DMS 273 treated with DMSO at 0.1 percent for 48 hours (cell line): ENCODE measurements at regions not wholly inside any gene's neighbourhood (a gene's known extent, or its start where the extent isn't known, plus 50 kb on each side); places are given as distances from the start of the nearest gene placed in this dataset.

Experiments
- DNase-seq: peaks from one replicate; lab custom pipeline; 2025; lab: John Stamatoyannopoulos, UW

DNA sequence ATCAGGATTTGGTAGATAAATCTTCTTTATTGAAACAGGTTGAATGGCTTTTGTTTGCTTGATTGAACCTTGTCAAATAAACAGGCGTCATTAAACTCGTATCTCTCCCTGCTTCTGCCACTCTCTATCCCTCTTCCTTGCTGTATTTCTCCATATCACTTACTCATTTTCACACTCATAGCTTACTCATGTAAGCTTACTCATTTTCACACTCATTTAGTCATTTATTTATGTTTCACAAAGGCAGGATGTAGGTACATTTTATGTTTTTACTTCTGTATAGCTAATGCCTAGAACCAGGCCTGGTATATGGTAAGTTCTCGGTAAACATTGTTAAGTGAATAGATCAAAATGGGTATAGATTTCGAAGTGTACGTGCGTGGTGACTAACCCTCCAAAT is 450.0 kb downstream of the PMP22 start:
- no peak for DNase-seq

- DNase-seq: no peak
Observed at GRCh38 chr17:14813649-14814370, 451.3 kb downstream of the PMP22 start.

DNA sequence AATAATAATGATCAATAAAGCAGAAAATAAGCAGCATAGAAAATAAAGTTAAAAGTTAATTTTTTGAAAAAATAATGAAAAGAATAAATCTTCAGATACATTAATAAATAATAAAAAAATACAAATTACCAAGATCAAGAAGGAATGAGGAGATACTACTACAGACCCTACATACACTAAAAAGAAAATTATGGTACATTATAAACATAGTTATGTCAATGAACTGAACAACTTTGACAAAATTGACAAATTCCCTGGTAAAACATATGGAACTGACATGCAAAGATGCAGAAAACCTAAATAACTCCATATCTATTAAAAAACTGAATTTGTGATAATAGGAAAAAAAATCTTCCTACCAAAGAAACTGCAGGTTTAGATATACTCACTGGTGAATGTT is 456.7 kb downstream of the PMP22 start:
- DNase-seq: no peak

DNA sequence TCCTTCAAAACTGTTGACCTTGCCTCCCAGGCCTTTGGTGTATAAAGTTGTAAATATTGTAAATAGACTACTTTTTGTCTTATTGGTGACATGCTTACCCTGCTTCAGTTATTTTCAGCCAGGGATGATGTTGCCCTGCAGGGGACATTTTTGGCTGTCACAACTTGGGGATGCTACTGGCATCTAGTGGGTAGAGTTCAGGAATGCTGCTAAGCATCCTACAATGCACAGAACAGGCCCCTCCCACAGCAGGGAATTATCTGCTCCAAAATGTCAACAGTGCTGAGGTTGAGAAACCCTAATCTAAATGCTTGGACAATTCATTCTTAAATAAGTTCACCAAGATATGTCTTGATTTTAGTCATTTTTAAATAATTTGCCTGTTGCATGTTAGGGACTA is 459.8 kb downstream of the PMP22 start:
- DNase-seq: no peak

DNA sequence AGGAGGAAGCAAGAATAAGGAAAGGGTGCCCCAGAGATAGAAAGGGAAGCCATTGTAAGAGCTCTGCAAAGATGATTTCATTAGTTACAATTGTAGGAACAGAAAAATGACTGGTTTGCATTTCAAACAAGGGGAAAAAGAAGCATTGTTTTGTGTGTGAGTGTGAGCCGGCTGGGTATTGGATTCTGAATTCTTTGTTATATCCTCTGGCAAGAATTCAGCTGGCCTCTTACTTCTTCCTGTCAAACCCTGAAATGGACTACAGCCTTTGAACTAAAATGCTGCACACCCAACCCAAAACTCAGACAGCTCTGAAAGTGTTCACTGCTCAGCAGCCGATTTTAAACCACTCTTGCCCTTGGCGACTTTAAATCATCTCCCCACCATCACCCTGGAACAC is 461.3 kb downstream of the PMP22 start:
- no peak for DNase-seq

- no peak for DNase-seq
Observed at GRCh38 chr17:14797801-14798200, 467.3 kb downstream of the PMP22 start.

- no peak for DNase-seq
Observed at GRCh38 chr17:14797021-14797420, 468.1 kb downstream of the PMP22 start.

- no peak for DNase-seq
Observed at GRCh38 chr17:14794961-14795360, 470.2 kb downstream of the PMP22 start.

DNA sequence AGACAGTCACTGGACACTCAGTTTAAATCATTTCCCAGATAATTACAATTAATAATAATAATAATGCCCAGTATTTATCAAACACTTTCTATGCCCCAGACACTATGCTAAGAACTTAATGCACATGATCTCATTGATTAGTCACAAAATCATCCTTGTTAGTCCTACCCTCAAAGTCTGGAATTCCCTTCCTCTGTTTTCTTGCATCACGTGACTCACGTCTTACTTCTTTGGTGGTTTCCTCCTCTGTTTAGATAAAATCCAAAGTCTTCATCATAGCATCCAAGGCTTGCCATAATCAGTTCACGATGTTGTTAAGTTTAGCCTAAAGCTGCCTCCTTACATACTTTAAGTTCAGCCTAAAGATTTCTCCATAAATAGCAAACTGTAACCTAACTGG is 471.9 kb downstream of the PMP22 start:
- DNase-seq: no peak

DNA sequence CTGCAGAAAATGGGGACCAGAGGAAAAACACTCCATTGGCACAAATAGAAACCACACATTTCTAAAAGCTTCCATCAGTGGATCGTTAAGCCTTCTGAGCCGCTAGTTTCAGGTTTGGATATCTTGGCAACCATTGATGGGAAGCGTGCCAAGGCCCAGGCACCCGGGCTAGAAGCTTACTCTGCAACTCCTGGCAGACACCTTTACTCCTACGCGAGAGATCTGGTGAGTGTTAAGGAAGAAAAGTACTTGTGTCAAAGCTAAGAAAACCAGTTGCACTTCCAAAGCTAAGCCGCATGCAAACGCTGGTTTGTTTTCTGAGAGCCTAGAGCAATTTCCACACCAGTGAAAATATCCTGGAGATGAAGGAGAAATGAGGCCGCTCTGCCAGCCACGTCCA is 472.4 kb downstream of the PMP22 start:
- no peak for DNase-seq

- DNase-seq: no peak
Observed at GRCh38 chr17:14791221-14791620, 473.9 kb downstream of the PMP22 start.

DNA sequence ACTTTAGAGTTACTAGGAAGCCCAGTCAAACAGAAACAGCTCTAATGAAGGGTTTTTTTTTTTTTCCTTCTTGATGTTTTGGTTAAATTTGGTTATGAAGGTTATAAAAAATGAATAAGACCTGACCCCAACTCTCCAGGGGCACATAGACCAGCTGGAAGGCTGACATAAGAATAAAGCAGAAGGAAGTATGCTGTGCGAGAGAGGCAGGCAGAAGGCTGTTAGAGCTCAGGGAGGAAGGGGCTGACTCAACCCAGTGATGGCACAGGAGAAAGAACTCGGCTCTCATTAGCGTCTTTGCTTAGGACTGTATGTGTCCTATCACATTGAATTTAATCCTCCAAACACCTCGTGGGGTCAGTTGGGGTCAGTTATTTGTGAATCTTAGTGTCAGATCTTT is 474.6 kb downstream of the PMP22 start:
- no peak for DNase-seq

- no peak for DNase-seq
Observed at GRCh38 chr17:14784997-14785696, 480.0 kb downstream of the PMP22 start.

DNA sequence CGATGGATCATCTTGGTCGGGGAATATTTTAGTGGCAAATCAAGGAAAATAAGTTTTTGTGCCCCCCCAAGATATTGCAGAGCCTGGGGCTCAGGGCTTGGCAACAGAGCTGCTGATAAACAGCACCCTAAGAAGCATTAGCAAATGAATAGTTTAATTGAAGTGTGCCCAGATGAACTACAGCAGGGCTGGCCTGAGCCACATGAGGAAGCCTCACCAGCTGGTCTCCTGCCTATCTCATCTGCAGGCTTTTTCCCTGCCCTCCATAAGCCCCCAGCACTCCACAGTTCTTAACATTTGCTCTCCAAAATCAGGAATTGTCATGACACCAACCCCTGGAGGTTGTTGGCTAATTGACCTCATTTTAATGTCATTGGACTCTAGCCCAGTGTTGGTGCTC is 480.2 kb downstream of the HS3ST3B1 start:
- no peak for DNase-seq

DNA sequence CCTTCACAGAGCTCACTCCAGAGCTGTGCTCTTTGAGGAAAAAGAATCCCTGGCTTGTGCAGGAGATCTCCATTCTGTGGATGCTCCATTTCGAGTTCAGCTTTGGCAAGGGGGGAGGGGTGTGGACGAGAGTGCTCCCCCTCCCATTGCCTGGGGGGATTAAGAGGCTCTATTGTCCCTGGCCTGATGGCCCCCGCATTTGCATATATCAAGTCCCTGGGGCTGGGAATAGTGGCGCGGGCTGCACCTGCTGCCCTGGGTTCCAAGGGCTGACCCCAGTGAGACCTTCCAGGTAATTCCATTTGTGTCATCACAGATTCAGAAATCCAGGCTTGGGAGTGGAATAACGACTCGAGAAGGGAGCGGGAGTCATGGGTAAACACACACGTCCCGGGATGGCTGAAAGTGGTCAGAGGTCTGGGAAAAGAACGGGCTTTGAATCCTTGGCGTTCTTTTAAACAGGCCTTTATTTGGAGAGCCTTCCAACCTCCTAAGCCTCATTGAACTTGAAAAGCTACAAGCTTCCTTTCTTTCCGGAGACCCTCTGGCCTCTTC is 479.3 kb downstream of the HS3ST3B1 start:
- no peak for DNase-seq

GRCh38 chr17:14779241-14779640 is 478.4 kb downstream of the HS3ST3B1 start:
- DNase-seq: no peak

GRCh38 chr17:14777291-14777690 is 476.4 kb downstream of the HS3ST3B1 start:
- no peak for DNase-seq

DNA sequence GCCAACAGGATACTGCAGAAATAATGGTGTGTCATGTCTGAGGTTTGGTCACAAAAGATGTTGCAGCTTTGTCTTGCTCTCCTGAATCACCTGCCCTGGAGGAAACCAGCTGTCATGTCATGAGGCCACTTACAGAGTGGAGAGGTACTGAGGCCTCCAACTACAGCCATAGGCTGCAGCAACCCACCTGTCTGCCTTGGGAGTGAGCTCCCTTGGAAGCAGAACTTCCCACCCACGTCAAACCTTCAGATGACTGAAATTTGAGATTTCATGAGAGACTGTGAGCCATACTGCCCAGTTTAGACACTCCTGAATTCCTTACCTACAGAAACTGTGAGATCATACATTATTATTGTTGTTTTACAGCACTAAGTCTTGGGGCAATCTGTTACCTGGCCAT is 475.9 kb downstream of the HS3ST3B1 start:
- no peak for DNase-seq

- DNase-seq: no peak
Observed at GRCh38 chr17:14775731-14776492, 475.0 kb downstream of the HS3ST3B1 start.

DNA sequence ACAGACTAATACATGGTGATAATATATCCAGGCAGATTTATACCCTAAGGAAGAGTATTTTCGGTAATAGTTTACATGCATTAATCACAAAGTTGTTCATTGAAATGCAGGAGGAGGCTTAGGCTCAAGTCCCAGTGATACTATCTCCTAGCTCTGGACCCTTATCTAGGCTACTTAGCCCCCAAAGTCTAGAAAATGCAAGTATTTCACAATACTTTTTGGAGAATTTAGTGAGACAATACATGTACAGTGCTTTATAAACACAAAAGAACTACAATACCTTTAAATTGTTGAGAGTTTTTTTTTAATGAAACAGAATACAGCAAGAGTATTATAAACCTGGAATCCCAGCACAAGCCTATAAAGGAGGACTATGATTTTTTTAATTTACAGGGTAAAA is 473.9 kb downstream of the HS3ST3B1 start:
- DNase-seq: no peak

DNA sequence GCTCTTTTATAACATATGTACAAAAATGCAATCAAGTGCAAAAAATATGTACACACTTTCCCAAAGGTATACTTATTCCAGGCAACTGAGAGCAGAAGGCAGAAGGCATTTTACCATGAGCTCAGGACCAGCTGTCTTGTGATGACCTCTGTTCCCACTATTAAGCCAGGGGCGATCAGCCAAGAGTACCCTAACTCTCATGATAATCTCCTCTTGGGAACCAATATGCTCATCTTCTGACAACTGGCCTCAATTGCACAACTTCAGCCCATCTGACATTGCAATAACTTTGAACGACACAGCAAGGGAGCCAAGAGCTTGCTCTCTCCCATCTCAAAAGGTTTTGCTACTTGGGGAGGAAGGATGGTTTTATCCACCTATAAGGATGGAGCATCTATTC is 471.9 kb downstream of the HS3ST3B1 start:
- no peak for DNase-seq

DNA sequence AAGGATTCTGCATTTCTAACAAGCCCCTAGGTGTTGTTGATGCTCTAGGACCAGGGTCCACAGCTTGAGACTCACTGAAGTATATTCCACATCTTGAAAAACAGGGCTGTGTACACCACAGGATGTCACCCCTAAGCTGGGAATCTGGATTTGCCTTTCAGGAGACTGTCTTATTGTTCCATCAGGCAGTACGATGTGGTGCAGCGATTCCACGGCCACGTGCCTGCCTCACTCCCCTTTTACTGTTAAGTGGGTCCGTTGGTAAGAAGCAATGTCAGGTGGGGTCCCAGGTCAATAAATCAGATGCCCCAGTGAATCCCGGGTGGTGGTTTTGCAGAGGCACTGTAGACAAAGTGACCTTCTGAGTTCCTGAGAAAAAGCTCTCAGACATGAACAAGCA is 470.7 kb downstream of the HS3ST3B1 start:
- DNase-seq: no peak

DNA sequence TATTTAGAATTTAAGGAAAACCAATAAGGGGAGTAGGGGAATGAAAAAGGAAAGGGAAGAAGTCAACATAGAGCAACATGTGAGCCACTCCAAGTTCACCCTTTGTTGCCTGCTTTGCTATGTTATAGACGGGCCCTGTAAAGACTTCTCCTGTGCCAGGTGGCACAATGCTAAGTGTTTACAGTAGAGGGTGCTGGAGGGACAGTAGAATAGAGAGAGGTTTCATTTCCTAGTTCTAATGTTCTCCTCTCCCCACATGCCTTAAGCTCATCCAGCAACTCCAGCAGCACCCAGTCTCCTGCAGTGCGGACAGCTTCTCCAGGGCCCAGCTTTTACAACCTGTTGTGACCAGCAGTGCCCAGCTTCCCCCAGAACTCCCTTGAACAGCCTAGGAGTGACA is 468.0 kb downstream of the HS3ST3B1 start:
- DNase-seq: no peak
